ENCODE measurements at regions not wholly inside any gene's neighbourhood (a gene's known extent, or its start where the extent isn't known, plus 50 kb on each side); places are given as distances from the start of the nearest gene placed in this dataset.
A peak's percentile ranks its signal among the peaks of the same experiment; 100 is the strongest.

GRCh38 chr7:26060733-26061677 is 91.0 kb upstream of the NFE2L3 start:
- peaks cover 2% of the 10 kb centered on the region for H3K4me1 Mint-ChIP-seq
- TF ChIP-seq CTCF (IDR thresholded peaks at IDR 0.05; ENCODE audit: unreplicated experiment), result no peak
- H3K9me3 Mint-ChIP-seq, result no peaks in the 10 kb centered on the region
- DNase-seq (ENCODE audit: low spot score in 2 of 2, unreplicated experiment in 2 of 2), result no peak
- H3K4me3 Mint-ChIP-seq, result no peak overlapping the region
- H3K27me3 Mint-ChIP-seq (ENCODE audit: low read depth), result no peaks in the 10 kb centered on the region
- H3K27ac Mint-ChIP-seq, result no peak overlapping the region
- H3K36me3 Mint-ChIP-seq, result no peaks in the 10 kb centered on the region

GRCh38 chr7:26061678-26062603 is 90.1 kb upstream of the NFE2L3 start:
- Mint-ChIP-seq H3K4me3 (no peak overlapping the region), H3K9me3 (no peaks in the 10 kb centered on the region), H3K27me3 (ENCODE audit: low read depth) (peaks cover 2% of the 10 kb centered on the region), H3K27ac (no peak overlapping the region), H3K36me3 (no peaks in the 10 kb centered on the region), H3K4me1 (peaks cover 2% of the 10 kb centered on the region)
- DNase-seq (ENCODE audit: low spot score in 2 of 2, unreplicated experiment in 2 of 2), result peak; percentile 39 to 76
- TF ChIP-seq CTCF (IDR thresholded peaks at IDR 0.05; ENCODE audit: unreplicated experiment), result peak; percentile 82

- no peaks in the 10 kb centered on the region for H3K36me3 Mint-ChIP-seq
- no peaks in the 10 kb centered on the region for H3K9me3 Mint-ChIP-seq
- H3K27me3 Mint-ChIP-seq (ENCODE audit: low read depth), result peaks cover 2% of the 10 kb centered on the region
- H3K27ac Mint-ChIP-seq, result no peak overlapping the region
- no peak for TF ChIP-seq CTCF (IDR thresholded peaks at IDR 0.05; ENCODE audit: unreplicated experiment)
- no peak overlapping the region for H3K4me3 Mint-ChIP-seq
- peaks cover 2% of the 10 kb centered on the region for H3K4me1 Mint-ChIP-seq
- no peak for DNase-seq (ENCODE audit: low spot score in 2 of 2, unreplicated experiment in 2 of 2)
Observed at GRCh38 chr7:26065652-26066051, 86.3 kb upstream of the NFE2L3 start.

- H3K4me1 Mint-ChIP-seq, result no peaks in the 10 kb centered on the region
- DNase-seq (ENCODE audit: low spot score in 2 of 2, unreplicated experiment in 2 of 2), result no peak
- H3K9me3 Mint-ChIP-seq, result no peaks in the 10 kb centered on the region
- H3K4me3 Mint-ChIP-seq, result no peak overlapping the region
- H3K27me3 Mint-ChIP-seq (ENCODE audit: low read depth), result peaks cover 2% of the 10 kb centered on the region
- TF ChIP-seq CTCF (IDR thresholded peaks at IDR 0.05; ENCODE audit: unreplicated experiment), result no peak
- H3K27ac Mint-ChIP-seq, result no peak overlapping the region
- H3K36me3 Mint-ChIP-seq, result no peaks in the 10 kb centered on the region
Observed at GRCh38 chr7:26066736-26067135, 85.3 kb upstream of the NFE2L3 start.

GRCh38 chr7:26070290-26070689 is 81.7 kb upstream of the NFE2L3 start:
- Mint-ChIP-seq H3K36me3 (no peaks in the 10 kb centered on the region), H3K4me1 (peaks cover 15% of the 10 kb centered on the region), H3K27me3 (ENCODE audit: low read depth) (peaks cover 2% of the 10 kb centered on the region), H3K4me3 (no peak overlapping the region), H3K27ac (no peak overlapping the region), H3K9me3 (no peaks in the 10 kb centered on the region)
- no peak for DNase-seq (ENCODE audit: low spot score in 2 of 2, unreplicated experiment in 2 of 2)
- TF ChIP-seq CTCF (IDR thresholded peaks at IDR 0.05; ENCODE audit: unreplicated experiment), result no peak

All from mesothelial cell of epicardium (in vitro differentiated cells).